ENCODE measurements at regions not wholly inside any gene's neighbourhood (a gene's known extent, or its start where the extent isn't known, plus 50 kb on each side); places are given as distances from the start of the nearest gene placed in this dataset.

DNA sequence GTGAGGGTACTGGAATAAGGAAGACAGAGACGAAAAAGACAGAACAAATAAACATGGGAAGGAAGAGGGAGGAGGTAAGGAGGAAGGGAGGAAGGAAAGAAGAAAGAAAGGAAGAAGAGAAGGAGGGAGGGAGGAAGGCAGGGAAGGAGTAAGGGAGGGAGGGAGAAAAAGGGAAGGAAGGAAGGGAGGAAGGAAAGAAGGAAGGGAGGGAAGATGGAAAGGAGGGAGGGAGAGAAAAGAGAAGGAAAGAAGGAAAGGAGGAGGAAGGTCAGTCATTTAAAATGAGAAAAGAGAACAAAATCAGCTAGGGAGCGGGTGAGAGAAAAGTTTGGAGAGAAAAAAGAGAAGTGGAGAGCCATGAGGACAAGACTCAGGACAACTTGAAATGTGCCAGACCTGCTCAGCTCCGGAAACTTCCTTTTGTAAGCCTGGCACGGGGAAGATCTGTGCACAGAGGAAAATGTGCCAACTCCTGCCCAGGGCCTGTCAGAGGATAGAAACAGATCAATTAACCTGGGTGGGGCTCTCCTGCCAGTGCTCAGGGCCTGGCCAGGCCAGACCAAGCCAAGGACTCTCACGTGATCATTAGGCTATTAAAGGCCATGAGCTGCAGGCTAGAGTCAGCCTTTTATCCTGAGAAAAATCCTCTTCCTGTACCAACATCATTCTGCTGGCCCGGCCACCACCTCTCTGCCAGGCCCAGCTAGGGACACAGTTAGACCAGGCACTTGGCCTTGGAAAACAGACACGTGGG, 50.1 kb upstream of the BCL6 start:
- no peaks in the 10 kb centered on the region for H3K27me3 ChIP-seq
- H3K4me3 ChIP-seq: no peak overlapping the region
- H3K27ac ChIP-seq: no peak overlapping the region
- intact Hi-C loops (cut with DNase I; ENCODE audit: low total_unique reads): no loop called here
- in situ Hi-C loops (cut with MboI; ENCODE audit: low sequenced_read_pairs in 4 of 4): no loop called here
- TF ChIP-seq, protein P1, sequence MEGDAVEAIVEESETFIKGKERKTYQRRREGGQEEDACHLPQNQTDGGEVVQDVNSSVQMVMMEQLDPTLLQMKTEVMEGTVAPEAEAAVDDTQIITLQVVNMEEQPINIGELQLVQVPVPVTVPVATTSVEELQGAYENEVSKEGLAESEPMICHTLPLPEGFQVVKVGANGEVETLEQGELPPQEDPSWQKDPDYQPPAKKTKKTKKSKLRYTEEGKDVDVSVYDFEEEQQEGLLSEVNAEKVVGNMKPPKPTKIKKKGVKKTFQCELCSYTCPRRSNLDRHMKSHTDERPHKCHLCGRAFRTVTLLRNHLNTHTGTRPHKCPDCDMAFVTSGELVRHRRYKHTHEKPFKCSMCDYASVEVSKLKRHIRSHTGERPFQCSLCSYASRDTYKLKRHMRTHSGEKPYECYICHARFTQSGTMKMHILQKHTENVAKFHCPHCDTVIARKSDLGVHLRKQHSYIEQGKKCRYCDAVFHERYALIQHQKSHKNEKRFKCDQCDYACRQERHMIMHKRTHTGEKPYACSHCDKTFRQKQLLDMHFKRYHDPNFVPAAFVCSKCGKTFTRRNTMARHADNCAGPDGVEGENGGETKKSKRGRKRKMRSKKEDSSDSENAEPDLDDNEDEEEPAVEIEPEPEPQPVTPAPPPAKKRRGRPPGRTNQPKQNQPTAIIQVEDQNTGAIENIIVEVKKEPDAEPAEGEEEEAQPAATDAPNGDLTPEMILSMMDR (IDR thresholded peaks at IDR 0.05 in 4 of 5, conservative IDR thresholded peaks at IDR 0.05 in 1 of 5): no peak
- no peak for TF ChIP-seq POLR2A (IDR thresholded peaks at IDR 0.05)
- H3K9me3 ChIP-seq: no peaks in the 10 kb centered on the region
- H3K4me1 ChIP-seq: peaks cover 0 to 5% of the 10 kb centered on the region in 2 donors
- no peaks in the 10 kb centered on the region for H3K36me3 ChIP-seq
- ATAC-seq: no peak
- no peak for DNase-seq

DNA sequence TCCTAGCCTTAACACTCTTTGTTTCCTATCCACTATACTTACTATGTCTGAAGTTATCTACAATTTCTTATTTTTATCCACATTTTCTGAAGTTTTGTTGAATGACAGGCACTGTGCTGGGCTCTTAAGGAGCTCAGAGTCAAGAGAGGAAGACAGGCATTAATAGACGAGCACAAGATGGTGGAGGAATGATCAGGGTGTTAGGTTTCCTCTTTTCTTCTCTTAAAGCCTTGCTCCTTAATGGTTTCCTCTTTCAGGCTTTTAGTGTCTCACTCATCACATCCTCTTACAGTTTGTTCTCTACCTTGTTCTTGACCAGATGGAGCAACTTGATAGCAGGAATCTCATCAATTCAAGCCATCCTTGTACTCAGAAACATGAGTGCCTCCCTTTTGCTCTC, 52.9 kb upstream of the BCL6 start:
- ATAC-seq (no peak), DNase-seq (no peak)
- TF ChIP-seq POLR2A (IDR thresholded peaks at IDR 0.05): no peak
- TF ChIP-seq, protein P1 (IDR thresholded peaks at IDR 0.05 in 4 of 5, conservative IDR thresholded peaks at IDR 0.05 in 1 of 5): no peak
- Histone ChIP-seq H3K27ac (no peak overlapping the region), H3K27me3 (no peaks in the 10 kb centered on the region), H3K36me3 (no peaks in the 10 kb centered on the region), H3K4me1 (peaks cover 0 to 5% of the 10 kb centered on the region in 2 donors), H3K9me3 (no peaks in the 10 kb centered on the region), H3K4me3 (no peak overlapping the region)
- in situ Hi-C loops (cut with MboI; ENCODE audit: low sequenced_read_pairs in 4 of 4) (no loop called here), intact Hi-C loops (cut with DNase I; ENCODE audit: low total_unique reads) (no loop called here)

DNA sequence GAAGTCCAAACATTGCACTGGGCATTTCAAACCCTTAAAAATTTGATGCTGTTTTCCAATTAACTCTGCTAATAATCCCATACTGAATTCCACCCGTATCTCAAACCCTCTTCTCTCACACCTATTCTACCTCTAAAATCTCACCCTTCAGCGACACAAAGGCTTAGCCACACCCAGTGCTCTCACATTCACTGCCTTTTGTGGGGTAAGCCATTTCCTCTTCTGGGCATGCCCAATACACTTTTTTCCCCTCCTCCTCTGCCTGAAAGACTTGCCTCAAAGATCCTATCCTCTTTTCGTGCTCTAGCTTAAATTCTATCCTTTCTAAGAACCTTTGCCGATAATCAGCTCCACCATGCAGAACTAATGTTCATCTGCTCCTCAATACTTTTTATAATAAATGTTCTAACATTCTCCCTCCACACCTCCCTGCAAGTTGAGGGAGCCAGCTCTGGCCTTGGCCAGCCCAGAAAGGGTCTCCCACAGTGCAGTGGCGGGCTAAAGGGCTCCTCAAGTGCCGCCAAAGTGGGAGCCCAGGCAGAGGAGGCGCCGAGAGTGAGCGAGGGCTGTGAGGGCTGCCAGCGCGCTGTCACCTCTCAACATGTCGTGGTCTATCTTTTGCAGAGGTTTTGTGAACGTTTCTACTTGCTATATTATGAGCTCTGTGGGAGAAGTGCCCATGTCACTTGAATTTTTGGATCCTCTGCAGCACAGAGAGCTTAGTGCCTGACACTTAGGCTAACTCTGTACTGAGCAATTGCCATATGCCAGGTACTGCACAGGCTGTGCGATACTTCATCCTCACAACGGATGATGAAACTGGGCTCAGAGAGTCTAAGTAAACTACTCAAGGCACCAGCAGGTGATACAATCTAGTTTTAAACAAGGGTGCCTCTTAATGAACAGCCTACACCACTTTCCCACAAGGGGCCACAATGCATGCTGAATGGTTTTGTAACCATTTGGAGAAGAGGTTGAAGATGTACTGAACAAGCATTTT, 53.6 kb upstream of the BCL6 start:
- H3K27me3 ChIP-seq: no peaks in the 10 kb centered on the region
- in situ Hi-C loops (cut with MboI; ENCODE audit: low sequenced_read_pairs in 4 of 4) (no loop called here), intact Hi-C loops (cut with DNase I; ENCODE audit: low total_unique reads) (no loop called here)
- no peak for DNase-seq
- no peak for ATAC-seq
- TF ChIP-seq, protein P1 (IDR thresholded peaks at IDR 0.05 in 4 of 5, conservative IDR thresholded peaks at IDR 0.05 in 1 of 5): no peak
- no peak for TF ChIP-seq POLR2A (IDR thresholded peaks at IDR 0.05)
- H3K4me1 ChIP-seq: peaks cover 0 to 5% of the 10 kb centered on the region in 2 donors
- no peaks in the 10 kb centered on the region for H3K36me3 ChIP-seq
- H3K4me3 ChIP-seq: no peak overlapping the region
- no peak overlapping the region for H3K27ac ChIP-seq
- no peaks in the 10 kb centered on the region for H3K9me3 ChIP-seq

DNA sequence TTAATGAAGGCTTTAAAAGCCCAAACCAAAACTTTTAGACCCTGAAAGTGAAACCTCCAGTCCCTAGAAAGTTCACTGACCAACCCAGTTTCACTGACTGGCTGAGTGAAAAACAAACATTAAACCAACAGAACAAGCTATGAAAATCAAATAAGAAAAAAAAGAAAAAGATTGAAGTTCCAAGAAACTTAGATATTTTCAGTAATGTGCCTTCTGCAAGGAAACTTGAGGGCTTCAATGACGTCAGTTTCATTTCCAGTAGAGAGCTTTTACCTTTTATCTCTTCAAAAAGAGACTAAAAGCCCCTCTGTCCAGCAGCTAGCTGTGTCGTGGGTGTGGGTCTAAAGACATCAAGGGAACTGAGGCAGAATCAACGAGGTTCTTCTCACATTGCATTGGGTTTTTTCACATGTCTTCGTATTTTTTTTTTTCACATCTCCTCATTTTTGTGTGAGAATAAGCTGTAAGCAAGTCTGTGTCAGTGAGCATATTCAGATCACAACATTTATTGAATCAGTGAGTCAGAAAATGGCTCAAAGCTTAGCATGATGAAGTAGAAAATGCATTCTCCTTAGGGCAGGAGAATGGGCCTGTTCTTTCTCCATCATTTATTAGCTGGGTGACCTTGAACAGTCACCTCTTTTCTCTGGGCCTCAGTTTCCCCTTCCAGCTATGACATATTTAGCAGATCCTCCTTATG, 54.8 kb upstream of the BCL6 start:
- ATAC-seq (no peak), DNase-seq (no peak)
- Histone ChIP-seq H3K4me3 (no peak overlapping the region), H3K27me3 (no peaks in the 10 kb centered on the region), H3K4me1 (peaks cover 0 to 5% of the 10 kb centered on the region in 2 donors), H3K27ac (no peak overlapping the region), H3K36me3 (no peaks in the 10 kb centered on the region), H3K9me3 (no peaks in the 10 kb centered on the region)
- TF ChIP-seq, protein P1 (IDR thresholded peaks at IDR 0.05 in 4 of 5, conservative IDR thresholded peaks at IDR 0.05 in 1 of 5): no peak
- no peak for TF ChIP-seq POLR2A (IDR thresholded peaks at IDR 0.05)
- intact Hi-C loops (cut with DNase I; ENCODE audit: low total_unique reads) (loop anchor here (10.0 kb wide), 1 partner anchor 365 kb away; no protein-coding TSS in a partner anchor), in situ Hi-C loops (cut with MboI; ENCODE audit: low sequenced_read_pairs in 4 of 4) (no loop called here)

Data from gastrocnemius medialis (tissue), 4 donors.